HG03521 (cell line): ENCODE measurements at regions not wholly inside any gene's neighbourhood (a gene's known extent, or its start where the extent isn't known, plus 50 kb on each side); places are given as distances from the start of the nearest gene placed in this dataset.
"Not testable (repeated sequence)": the region's sequence is repeated elsewhere in the genome, so short reads cannot be mapped to it uniquely, and the experiment has no call there.

Experiments used
- ATAC-seq: cut with Tn5 transposase; IDR thresholded peaks from one replicate; pipeline ENCODE4 v1.9.1; 2021; ENCODE audit warnings: mild to moderate bottlenecking, moderate library complexity; ENCODE audit not compliant: unreplicated experiment

DNA sequence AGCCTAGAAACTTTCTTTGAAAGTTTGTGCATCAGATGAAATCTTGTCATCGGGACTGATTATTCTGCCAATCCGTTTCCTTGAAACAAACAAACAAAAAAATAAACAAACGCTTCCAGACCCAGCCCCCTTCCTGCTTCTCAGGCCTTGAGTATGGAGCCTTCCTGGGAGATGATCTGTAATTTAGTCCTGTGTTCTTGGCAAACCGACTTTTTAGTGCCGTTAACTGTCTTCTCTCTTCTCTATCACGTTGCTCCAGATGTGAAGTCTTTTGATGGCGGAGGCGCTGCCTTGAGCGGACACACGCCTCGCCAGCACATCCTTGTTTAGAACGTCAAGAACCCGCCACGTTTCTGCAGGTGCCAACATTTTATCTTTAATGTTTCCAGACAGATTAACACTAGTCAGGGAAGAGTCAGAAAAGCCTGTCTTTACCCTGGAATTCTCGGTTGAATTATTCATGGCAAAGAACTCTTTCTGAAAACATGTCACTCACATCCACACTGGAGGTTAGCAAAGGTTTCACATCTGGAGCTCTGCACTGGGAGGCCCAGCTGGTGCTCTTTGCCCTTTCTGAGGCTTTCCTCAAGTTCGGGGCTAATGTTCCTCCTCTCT is 265.7 kb upstream of the C1orf174 start:
- no peak for ATAC-seq

DNA sequence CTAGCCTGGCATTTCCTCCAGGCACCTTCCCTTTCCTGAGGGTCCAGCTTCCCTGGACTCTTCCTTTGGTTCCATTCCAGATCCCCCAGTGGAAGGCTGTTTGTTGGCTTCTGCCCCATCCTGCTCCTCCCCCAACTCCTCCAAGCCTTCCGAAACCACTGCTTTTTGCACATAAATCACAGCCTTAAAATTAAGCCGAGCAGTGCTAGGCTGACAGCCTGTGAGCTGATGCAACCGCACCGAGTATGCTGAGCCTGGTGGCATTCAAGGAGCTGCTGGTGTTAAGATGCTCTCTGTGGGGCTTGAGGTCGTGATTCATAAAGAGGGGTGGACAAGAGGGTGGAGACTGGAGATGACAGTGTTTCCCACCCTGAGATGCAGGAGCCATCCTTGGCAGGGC is 266.6 kb upstream of the C1orf174 start:
- no peak for ATAC-seq

DNA sequence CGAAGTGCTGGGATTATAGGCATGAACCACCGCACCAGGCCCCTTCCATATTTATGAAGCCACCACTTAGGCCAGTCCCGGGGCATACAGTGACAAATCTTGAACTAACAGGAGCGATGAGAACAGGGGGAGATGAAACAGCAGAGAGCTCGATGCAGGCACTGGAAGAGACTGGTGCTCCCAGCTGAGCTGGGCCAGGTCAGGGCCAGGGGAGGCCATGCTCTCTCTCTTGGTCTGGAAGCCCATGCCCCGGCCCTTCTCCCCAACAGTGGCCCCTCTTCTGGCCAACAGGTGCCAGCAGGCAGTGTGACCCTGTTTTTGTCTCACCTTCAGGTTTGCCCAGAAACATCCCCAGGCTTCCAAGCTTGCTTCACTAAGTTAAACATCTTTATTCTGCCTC is 269.9 kb upstream of the C1orf174 start:
- no peak for ATAC-seq

DNA sequence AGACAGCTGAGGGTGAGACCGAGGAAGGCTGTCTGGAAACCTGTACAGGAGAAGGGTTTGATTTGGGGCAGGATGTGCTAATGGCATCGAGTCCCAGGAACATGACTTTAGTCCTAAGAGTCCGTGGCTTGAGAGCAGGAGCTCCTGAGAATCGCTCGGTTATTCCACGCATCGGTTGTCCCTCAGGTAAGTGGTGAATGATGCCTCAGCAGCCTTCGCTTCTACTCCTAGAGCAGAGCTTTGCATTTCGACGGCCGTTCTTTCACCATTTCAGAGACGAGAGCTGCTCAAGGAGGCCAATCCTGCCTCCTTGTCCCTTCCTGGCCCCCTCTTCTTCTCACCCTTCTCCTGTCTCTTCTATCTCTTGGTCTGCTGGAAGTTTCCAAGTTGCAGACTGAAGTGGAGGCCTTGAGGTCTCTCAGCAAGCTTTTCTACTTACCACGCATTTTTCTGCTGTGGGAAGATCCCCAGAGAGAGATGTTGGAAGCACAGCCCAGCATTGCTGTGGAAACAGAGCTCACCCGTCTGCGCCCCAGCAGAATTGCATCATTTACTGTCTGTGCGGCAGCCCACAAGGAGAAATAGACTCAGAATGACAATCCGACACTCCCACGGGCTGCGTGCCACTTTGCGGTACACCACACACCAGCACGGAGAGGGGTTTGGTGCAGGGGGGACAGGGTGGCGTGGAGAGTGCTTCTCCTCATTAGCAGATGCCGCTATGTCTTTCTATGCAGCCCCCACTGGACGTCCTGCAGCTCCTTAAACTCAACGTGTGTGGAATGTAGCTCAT is 270.7 kb upstream of the C1orf174 start:
- no peak for ATAC-seq

DNA sequence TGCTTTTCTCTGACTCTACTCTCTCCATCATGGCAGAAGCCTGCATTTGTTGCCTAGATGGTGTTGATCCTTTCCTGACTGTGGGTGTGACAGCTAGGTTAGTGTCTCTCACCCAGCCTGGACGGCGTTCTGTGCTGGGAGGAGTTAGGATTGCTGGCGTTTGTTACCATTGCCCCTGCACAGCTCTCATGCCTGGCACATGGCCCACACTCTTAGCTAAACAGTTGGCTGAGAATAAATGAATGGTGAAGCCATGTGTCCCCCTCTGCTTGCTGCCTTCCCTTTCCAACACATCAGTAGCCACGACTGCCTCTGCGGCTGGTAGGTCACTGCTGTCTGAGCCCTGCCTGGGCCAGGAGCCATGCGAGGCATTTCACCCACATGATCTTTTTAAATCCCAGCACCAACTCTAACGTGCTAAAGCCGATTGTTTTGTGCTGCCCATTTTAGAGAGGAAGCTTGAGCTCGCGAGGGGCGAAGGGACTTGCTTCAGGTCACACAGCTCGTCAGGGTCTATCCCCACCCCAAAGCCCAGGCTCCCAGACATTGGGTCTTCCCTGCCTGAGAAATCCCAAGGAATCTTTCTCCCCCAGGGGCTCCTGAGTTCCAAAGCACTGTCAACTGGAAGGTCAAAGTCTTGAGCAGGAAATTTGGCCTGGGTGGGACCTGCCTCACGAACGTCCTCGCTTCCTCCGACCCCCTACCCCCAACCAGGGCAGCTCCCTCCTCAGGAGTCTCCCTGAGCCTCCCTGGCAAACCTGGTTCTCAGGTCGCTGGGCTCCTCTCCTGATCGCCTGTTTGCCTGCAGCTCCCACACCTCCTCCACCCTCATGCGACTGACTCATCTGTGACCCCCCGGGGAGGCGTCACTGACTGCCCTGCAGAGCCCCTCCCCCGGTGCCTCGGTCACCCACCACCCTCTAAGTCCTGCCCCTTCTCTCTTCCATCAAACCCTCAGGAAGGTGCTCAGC is 271.7 kb upstream of the C1orf174 start:
- no peak for ATAC-seq

DNA sequence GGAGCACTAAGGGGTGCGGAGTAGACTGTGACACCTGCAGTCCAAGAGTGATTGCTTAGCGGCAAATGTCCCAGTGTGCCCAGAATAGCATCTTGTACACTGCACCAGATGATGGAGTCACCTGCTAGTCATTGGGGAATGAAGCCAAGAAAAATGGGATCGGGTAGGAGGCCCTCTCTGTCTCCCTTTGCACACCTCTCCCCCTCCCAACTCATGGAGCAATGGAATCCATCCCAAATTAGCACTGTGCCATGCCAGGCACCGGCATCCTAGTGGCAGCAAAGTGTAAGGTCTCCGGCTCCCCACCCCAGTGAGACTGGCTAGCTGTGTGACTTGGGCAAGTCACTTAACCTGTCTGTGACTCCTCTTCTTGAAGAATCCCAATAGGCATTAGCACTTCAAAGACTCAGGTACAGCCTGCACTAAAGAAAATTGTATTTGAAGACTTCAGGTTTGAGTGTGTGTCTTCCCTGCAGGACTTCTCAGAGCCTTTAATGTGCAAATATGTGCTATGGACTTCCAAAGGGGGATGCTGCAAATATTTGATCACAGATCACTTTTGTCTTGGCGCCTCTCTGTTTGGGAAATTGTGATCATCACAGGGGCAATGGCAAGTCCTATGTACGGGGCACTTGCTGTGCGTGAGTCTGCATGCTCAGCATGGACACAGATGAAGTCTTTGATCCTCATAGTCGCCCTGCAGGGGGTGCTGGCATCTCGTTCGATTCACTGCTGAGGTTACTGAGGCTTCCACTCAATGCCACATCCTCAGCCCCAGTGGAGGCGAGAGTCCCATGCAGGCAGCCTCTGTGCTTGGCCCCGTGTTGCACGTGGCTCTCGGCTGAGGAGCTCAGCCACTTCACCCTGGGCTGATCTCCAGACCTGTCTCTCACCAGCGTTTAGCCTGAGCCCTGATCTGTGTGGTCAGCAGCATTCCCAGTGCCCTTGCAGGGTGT is 272.9 kb upstream of the C1orf174 start:
- ATAC-seq: no peak

DNA sequence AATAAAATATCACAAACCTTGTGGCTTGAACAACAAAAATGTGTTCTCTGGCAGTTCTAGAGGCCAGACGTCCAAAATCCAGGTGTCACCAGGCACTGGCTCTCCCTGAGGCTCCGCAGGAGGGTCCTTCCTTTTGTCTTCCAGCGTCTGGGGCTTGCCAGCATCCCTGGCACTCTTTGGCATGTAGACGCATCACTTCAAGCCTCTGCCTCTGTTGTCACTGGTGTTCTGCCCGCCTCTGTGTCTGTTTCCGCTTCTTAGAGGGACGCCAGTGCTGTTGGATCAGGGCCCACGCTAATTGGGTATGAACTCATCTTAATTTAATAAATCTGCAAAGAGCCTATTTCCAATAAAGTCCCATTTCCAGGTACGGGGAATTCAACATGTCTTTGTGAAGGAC is 273.7 kb upstream of the C1orf174 start:
- no peak for ATAC-seq

DNA sequence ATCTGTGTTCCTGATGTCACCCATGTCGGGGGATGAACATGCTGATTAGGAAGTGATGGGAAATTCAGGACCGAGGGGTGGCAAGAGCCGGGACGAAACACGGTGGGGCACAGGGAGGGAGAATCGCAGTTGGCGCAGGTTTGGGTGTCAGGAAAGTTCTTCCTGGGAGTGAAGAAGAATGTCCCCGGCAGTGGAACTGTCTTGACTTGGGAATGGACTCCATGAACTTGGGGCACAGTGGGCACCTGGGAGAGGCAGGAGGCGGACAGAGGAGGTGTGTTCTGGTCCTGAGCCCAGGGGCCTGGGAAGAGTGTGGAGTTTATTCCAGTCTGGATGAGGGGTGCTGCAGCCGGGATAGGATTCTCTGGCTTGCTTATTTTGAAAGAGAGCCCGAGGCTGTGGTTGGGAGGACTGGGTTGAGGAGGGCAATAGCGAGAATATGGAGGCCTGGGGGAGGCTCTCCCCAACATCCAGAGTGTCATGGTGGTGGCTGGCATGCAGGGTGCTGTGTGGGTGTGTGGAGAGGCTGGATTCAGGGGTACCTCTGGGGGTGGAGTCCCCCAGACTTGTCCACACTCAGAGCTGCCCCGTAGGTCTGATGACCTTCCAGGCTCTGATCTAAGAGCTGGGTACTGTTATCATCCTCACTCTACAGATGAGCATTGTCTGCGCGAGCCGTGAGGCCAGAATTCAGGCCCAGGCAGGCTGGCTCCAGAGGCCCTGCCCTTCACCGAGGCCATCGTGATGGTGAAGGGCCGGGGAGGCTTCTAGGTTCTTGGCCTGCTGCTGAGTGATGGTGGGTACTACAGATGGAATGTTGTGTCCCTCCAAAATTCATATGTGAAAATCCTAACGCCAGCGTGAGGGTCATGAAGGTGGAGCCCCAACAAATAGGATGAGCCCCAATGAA is 274.5 kb upstream of the C1orf174 start:
- no peak for ATAC-seq

DNA sequence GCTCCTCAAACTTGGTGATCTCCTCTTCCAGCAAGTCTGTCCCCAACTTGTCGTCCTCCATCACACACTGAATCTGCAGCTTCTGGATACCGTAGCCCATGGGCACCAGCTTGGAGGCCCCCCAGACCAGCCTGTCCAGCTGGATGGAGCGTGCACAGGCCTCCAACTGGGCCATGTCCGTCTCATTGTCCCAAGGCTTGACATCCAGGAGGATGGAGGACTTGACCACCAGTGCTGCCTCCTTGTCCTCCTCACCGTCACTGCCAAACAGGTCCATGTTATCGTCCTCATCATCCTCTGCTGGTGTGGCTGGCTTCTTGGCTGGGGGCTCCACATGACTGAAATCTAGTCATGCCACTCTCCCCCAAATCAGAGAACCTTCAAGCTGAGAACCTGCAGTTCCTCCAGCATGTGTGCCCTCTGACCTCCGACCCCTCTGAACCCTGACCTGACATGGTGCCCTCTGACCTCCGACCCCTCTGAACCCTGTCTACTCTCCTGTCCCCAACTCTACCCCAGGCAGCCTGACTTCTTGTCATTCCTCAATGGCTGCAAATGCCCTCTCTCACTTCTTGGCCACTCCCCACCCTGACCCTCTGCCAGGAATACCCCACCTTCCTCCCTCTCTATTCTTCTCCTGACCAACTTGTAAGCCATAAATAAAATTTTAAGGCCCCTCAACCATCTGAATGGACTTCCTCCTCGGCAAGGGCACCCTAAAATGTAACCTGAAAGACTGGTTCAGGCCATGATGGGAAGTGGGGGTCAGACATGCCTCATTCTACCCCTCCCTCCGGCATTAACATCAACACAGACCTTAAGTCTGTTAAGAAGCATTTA is 275.7 kb upstream of the C1orf174 start:
- ATAC-seq: no peak

DNA sequence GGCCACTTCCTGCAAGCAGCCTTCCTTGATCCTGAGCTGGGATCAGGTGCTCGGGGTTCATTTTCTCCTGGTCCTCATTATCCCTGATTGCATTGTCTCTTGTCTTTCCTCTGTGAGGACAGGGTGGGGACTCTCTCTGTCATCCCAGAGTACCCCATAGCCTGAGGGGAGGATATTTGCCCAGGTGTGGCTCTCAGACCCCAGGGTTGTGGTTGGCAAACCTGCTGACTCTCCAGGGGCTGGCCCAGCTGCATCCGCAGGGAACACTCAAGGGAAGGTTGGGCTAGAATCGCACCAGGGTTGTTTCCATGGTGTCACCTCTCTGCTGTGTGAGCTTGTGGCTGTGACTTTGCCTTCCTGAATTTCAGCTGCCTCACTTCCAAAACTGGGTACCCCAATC is 276.8 kb upstream of the C1orf174 start:
- no peak for ATAC-seq

DNA sequence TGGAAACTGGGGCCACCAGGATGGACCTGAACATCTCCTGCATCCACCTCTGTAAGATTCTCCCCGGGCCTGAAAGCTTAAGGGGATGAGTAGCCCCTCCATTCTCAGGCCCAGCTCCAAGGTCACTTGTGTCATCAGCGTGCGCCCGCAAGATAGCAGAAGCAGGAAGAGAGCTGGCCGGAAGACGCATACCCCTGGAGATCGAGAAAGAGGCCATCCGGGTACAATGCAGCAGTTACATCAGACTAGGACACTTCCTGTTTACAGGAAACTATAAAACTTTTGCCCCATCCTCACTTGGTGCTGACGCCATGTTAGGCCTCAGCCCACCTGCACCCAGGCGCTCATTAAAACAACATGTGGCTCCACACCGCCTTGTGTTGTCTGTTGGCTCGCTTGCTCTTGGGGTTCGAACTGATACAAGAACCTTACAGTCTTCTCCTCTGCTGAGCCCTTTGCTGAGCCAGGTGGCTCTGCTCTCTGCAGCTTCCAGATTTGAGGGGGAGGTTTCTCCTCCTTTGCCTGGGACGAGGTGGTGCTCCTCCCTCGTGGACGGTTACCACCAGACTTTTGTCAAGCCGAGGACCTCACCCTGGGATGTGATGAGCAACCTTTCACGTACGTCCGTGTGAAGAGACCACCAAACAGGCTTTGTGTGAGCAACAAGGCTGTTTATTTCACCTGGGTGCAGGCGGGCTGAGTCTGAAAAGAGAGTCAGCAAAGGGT is 277.5 kb upstream of the C1orf174 start:
- no peak for ATAC-seq

DNA sequence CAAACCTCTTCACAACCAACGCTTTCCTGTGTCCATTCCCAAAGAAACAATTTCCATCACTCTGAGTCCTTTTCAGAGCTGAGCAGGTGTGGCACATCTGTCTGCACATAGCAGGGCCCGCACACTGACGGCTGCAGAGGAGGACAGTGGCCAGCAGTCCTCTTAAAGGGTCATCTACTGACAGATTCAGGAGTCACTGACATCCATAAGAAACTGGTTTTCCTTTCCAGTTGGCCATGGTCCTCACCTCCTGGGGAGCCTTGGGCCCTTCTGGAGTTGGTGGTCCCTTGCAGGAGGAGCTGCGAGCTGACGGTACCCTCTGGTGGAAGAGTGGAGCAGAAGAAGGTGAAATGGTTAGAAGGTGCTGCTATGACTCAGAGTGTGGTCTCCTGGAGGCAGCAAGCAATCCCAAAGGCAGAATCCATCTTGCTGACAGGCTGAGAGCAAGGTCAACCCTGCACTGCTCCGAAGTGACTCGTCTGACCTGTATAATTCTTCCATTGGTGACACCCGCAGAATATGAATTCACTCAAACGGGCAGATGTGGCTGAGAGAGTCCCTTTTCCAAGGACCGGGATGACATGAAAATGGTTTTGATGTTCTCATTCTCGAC is 278.5 kb upstream of the C1orf174 start:
- ATAC-seq: no peak

DNA sequence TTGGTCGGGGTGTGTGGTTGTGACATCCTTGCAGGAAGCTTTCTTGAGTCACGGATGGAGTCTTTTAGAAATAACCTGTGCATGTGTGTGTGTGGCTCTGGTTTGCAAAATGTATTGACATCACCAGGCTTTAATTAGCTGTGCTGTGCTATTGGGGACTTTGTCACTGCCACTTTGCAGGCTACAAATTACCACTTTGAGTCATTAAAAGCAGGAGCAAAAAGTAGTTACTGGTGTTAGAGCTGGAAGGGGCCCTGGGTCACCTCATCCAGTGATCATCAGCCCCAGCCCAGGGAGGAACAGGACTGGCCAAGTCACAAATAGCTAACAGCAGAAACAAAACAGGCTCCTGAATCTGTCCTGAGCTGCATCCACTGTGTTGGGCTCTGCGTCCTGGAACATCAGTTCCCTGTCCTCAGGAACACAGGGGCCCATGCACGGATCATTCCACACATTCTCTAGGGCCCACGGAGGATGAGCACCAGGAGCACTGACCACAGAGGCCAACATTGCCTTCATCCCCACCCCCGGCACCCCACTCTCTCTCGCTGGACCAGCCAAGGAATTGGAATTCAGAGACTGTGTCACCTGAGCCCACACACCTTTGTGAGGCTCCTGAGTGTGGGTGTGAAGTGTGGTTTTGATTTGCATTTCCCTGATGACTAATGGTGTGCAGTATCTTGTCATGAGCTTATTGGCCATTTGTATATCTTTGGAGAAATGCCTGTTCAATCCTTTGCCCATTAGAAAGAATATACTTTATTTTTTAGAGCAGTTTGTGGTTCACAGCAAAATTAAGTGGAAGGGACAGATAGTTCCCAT is 280.1 kb upstream of the C1orf174 start:
- ATAC-seq: no peak

DNA sequence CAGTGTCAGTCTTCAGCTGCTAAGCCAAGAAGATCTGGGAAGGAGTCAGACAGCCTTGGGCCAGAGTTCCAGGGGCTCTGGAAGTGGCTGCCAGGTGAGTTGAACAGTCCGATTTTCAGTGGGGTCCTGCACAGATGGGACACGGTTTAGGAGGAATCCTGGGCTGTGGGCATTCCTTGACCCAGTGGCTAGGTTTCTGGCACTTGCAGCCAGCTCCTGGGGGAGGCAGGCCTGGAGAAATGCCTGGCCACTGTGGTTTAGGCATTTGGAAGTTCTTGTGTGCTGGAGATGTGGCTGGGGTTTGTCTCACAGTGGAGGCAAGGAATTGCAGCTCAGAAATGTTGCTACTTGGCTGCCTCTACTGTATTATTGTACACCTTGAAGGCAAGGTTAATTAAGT is 286.4 kb upstream of the C1orf174 start:
- ATAC-seq: not testable (repeated sequence)

DNA sequence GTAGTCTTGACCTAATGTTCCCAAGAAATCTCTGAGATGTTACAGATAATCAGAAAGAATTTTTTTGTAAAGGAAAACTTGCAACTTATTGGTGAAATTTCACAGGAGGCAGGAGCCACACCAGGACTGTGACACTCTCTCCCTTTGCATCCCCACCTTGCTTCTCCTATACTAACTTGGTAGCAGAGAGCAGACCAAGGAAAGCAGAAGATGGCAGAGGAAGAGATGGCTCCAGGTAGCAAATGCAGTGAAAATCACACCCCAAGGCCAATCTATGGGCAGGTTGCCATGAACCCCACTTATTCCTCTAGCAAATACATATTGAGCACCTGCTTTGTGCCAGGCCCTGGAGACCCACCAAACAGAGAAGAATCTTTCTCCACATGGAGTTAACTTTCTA is 303.4 kb upstream of the C1orf174 start:
- ATAC-seq: no peak

DNA sequence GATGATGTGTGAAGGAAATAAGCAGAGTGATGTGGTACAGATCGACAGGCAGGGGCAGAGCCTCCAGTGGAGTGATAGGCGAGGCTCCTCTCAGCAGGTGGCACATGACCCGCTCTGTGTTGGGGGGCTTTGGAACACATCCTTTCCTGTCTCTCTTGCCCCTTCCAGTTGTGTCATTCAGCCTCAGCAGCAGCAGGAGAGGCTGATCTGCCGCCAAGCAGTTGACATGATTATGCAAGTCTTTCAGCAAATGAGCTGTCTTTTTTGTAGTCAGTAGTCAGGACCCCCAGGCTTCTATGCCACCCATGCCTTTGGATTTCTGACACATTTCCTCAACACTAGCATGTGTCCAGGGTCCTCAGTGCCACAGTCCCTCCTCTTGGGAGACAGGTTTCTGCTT is 307.1 kb upstream of the C1orf174 start:
- no peak for ATAC-seq
